ENCODE measurements at regions not wholly inside any gene's neighbourhood (a gene's known extent, or its start where the extent isn't known, plus 50 kb on each side); places are given as distances from the start of the nearest gene placed in this dataset.

GRCh38 chr5:133789428-133789827 is 177.1 kb upstream of the FSTL4 start:
- H3K4me2 ChIP-seq (ENCODE audit: control insufficient read depth, insufficient read depth): no peak overlapping the region
- RAD21 ChIA-PET (ENCODE audit: unreplicated experiment): no interaction called here
- WGBS (ENCODE audit: insufficient coverage, insufficient replicate concordance, low lambda C conversion rate, missing lambda C conversion rate): 59% methylated on average over 3 of the region's 3 CpGs
- H3K27ac ChIP-seq (ENCODE audit: control insufficient read depth, insufficient read depth): no peak overlapping the region
- no peaks in the 10 kb centered on the region for H4K20me1 ChIP-seq (ENCODE audit: control insufficient read depth, insufficient read depth)
- intact Hi-C loops (cut with micrococcal nuclease; ENCODE audit: unreplicated experiment) (no loop called here), in situ Hi-C loops (cut with MboI) (no loop called here)
- H3K9me3 ChIP-seq (replicated peaks; ENCODE audit: control insufficient read depth, insufficient read depth, low read length): peaks cover 5% of the 10 kb centered on the region; the same call in 2 of the 3 replicates
- no peak overlapping the region for H3K4me3 ChIP-seq
- ATAC-seq (no peak), FAIRE-seq (no peak), DNase-seq (ENCODE audit: low read depth, low spot score) (no peak)
- POLR2A ChIA-PET: no interaction called here
- H3K9ac ChIP-seq (ENCODE audit: control insufficient read depth, insufficient read depth, low read length): no peak overlapping the region
- SMC1A ChIA-PET (ENCODE audit: uncharacterized antibody, unreplicated experiment): interaction anchor here (1.0 kb wide), 1 partner anchor 146 kb away, joined by 3 read pairs; no protein-coding TSS in a partner anchor
- no peaks in the 10 kb centered on the region for H3K79me2 ChIP-seq (ENCODE audit: control insufficient read depth, insufficient read depth, low read length)
- CTCF ChIA-PET: no interaction called here
- no peaks in the 10 kb centered on the region for H3K27me3 ChIP-seq (replicated peaks in 1 of 2; ENCODE audit: control insufficient read depth in 2 of 2, insufficient read depth in 2 of 2, low read length in 1 of 2)
- no peak for TF ChIP-seq IKZF2 (IDR thresholded peaks at IDR 0.05)
- TF ChIP-seq TCF3 (IDR thresholded peaks at IDR 0.05; ENCODE audit: borderline replicate concordance, insufficient read depth, low read depth, low read length): no peak
- no peak for TF ChIP-seq MYB (IDR thresholded peaks at IDR 0.05; ENCODE audit: borderline replicate concordance, low read depth, low read length)
- TF ChIP-seq SIN3A (IDR thresholded peaks at IDR 0.05; ENCODE audit: low read depth, low read length): no peak
- TF ChIP-seq NFYB (IDR thresholded peaks at IDR 0.05; ENCODE audit: insufficient read depth, low read depth, low read length): no peak
- TF ChIP-seq CUX1 (IDR thresholded peaks at IDR 0.05; ENCODE audit: insufficient replicate concordance, low read depth, low read length): no peak
- no peak for TF ChIP-seq PML (IDR thresholded peaks at IDR 0.05; ENCODE audit: low read length)
- TF ChIP-seq WRNIP1 (IDR thresholded peaks at IDR 0.05; ENCODE audit: borderline replicate concordance, low read depth, low read length): no peak
- TF ChIP-seq FOXM1 (IDR thresholded peaks at IDR 0.05; ENCODE audit: low read depth, low read length): no peak
- TF ChIP-seq ZSCAN29 (IDR thresholded peaks at IDR 0.05): no peak
- no peak for TF ChIP-seq JUNB (IDR thresholded peaks at IDR 0.05)
- TF ChIP-seq ZNF24 (IDR thresholded peaks at IDR 0.05): no peak
- TF ChIP-seq RAD51 (IDR thresholded peaks at IDR 0.05): no peak
- TF ChIP-seq ATF3 (IDR thresholded peaks at IDR 0.05; ENCODE audit: borderline replicate concordance, extremely low read depth, low read depth, low read length): no peak
- TF ChIP-seq HDGF (IDR thresholded peaks at IDR 0.05): no peak
- TF ChIP-seq ZBED1 (IDR thresholded peaks at IDR 0.05; ENCODE audit: borderline replicate concordance): no peak
- no peaks in the 10 kb centered on the region for H3K36me3 ChIP-seq (ENCODE audit: control insufficient read depth in 2 of 2, insufficient read depth in 2 of 2, low read length in 1 of 2)
- no TSS peak for BruUV-seq (replicated peaks)
- no peaks in the 10 kb centered on the region for H3K4me1 ChIP-seq (ENCODE audit: control insufficient read depth, insufficient read depth, low read length)
- H2AFZ ChIP-seq (ENCODE audit: control insufficient read depth, low read depth, low read length): no peak overlapping the region
